ENCODE measurements at regions not wholly inside any gene's neighbourhood (a gene's known extent, or its start where the extent isn't known, plus 50 kb on each side); places are given as distances from the start of the nearest gene placed in this dataset.

GRCh38 chr2:21194147-21194546 is 70.4 kb downstream of the TDRD15 start:
- TF ChIP-seq ZBTB38 (CRISPR knock-in tag; IDR thresholded peaks at IDR 0.05) (no peak), POLR2AphosphoS5 (IDR thresholded peaks at IDR 0.05; ENCODE audit: low read depth, low read length) (no peak), ZBTB33 (CRISPR knock-in tag; IDR thresholded peaks at IDR 0.05) (no peak), RARG (CRISPR knock-in tag; IDR thresholded peaks at IDR 0.05; ENCODE audit: low read depth) (no peak), RAD21 (CRISPR knock-in tag; IDR thresholded peaks at IDR 0.05) (no peak), HNF4G (IDR thresholded peaks at IDR 0.05; ENCODE audit: borderline replicate concordance, low read depth, low read length) (no peak), HNF4G (CRISPR knock-in tag; IDR thresholded peaks at IDR 0.05; ENCODE audit: borderline replicate concordance, low read depth) (no peak), TEAD2 (CRISPR knock-in tag; IDR thresholded peaks at IDR 0.05) (no peak), ELK4 (CRISPR knock-in tag; IDR thresholded peaks at IDR 0.05; ENCODE audit: borderline replicate concordance) (no peak), DBP (CRISPR knock-in tag; IDR thresholded peaks at IDR 0.05; ENCODE audit: not compliant biosample characterization) (no peak), CTCF (CRISPR knock-in tag; IDR thresholded peaks at IDR 0.05) (no peak), ZNF660 (CRISPR knock-in tag; IDR thresholded peaks at IDR 0.05; ENCODE audit: borderline replicate concordance, low read depth) (no peak), TAF1 (CRISPR knock-in tag; IDR thresholded peaks at IDR 0.05) (no peak)

Measured in HepG2 (cell line).